KMS-11 (cell line): ENCODE measurements at regions not wholly inside any gene's neighbourhood (a gene's known extent, or its start where the extent isn't known, plus 50 kb on each side); places are given as distances from the start of the nearest gene placed in this dataset.

Source experiments
- H2AFZ ChIP-seq: fragments of 200-600 bp; sonication (generic); 2 replicates; pipeline ENCODE4 v1.6.1; 2016; ENCODE audit warnings: antibody characterized with exemption, mixed run types, low read depth
- H3K27ac ChIP-seq: fragments of 200-600 bp; sonication (generic); 2 replicates; pipeline ENCODE4 v1.6.1; 2016; ENCODE audit warnings: mild to moderate bottlenecking, mixed run types
- H3K27me3 ChIP-seq: fragments of 200-600 bp; sonication (generic); 2 replicates; pipeline ENCODE4 v1.6.1; 2017; ENCODE audit warnings: mild to moderate bottlenecking, low read depth, mixed run types, moderate library complexity; ENCODE audit not compliant: insufficient read depth
- H3K36me3 ChIP-seq: fragments of 200-600 bp; sonication (generic); 2 replicates; pipeline ENCODE4 v1.6.1; 2017; ENCODE audit warnings: mild to moderate bottlenecking, mixed run types; ENCODE audit not compliant: insufficient read depth
- H3K4me1 ChIP-seq: fragments of 200-600 bp; sonication (generic); 2 replicates; pipeline ENCODE4 v1.6.1; 2016; ENCODE audit warnings: mild to moderate bottlenecking, low read depth, mixed run types; ENCODE audit not compliant: poor library complexity, severe bottlenecking
- H3K4me2 ChIP-seq: fragments of 200-600 bp; sonication (generic); 2 replicates; pipeline ENCODE4 v1.7.0; 2016; ENCODE audit warnings: mild to moderate bottlenecking, mixed run types
- H3K4me3 ChIP-seq: fragments of 200-600 bp; sonication (generic); IDR thresholded peaks from 2 replicates; pipeline ENCODE4 v1.6.1; 2017; ENCODE audit warnings: low read depth, low read length, mixed read lengths; ENCODE audit not compliant: insufficient read depth
- H3K79me2 ChIP-seq: fragments of 200-600 bp; sonication (generic); 2 replicates; pipeline ENCODE4 v1.6.1; 2016; ENCODE audit warnings: low read depth, mixed run types; ENCODE audit not compliant: insufficient read depth
- H3K9ac ChIP-seq: fragments of 200-600 bp; sonication (generic); 2 replicates; pipeline ENCODE4 v1.6.1; 2016; ENCODE audit warnings: mild to moderate bottlenecking, mixed run types
- H4K20me1 ChIP-seq: fragments of 200-600 bp; sonication (generic); 2 replicates; pipeline ENCODE4 v1.6.1; 2016; ENCODE audit warnings: mild to moderate bottlenecking, mixed run types; ENCODE audit not compliant: insufficient read depth
- TF ChIP-seq, protein P1 (sequence below): fragments of 200-600 bp; sonication (generic); conservative IDR thresholded peaks from 2 replicates; pipeline ENCODE4 v1.6.1; 2017; ENCODE audit warnings: low read depth, mild to moderate bottlenecking, antibody characterized with exemption, low read length, moderate library complexity, mixed read lengths

DNA sequence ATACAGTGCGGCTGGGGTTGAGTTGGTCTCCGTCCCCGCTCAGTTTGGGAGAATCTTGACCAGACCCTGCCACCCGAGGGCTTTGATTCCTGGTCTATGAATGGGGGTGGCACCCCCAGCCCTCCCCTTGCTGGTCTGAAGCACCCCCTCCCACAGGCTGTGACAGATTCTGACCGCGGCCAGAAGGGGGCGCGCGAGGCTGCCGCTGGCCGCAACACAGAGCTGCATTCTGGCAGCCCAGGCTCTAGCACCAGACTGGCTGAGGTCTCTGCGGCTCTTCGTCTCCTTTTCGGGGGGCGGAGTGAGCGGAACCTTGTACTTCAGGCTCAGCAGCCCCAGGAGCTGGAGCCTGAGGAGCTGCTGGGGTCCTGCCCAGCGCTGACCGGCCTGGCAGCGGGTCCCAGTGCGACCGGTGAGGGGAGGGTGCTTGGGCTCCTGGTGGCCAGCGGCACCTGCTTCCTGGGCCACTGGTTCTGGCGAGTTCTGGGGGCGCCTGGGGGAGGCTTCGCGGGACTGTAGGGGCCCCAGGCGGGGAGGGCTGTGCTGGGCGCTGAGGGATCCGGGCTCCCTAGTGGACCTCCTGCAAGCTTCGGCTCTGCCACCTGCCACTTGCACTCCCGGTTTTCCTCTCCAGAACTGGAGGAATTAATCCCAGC is 1011.6 kb downstream of the KCNJ18 start:
- no peak overlapping the region for H3K4me2 ChIP-seq
- H2AFZ ChIP-seq, result no peak overlapping the region
- H3K4me1 ChIP-seq, result no peaks in the 10 kb centered on the region
- H3K27me3 ChIP-seq, result no peaks in the 10 kb centered on the region
- no peak overlapping the region for H3K27ac ChIP-seq
- H3K79me2 ChIP-seq, result no peaks in the 10 kb centered on the region
- no peaks in the 10 kb centered on the region for H4K20me1 ChIP-seq
- no peak overlapping the region for H3K9ac ChIP-seq
- H3K36me3 ChIP-seq, result no peaks in the 10 kb centered on the region
- H3K4me3 ChIP-seq, result no peak overlapping the region
- TF ChIP-seq, protein P1, sequence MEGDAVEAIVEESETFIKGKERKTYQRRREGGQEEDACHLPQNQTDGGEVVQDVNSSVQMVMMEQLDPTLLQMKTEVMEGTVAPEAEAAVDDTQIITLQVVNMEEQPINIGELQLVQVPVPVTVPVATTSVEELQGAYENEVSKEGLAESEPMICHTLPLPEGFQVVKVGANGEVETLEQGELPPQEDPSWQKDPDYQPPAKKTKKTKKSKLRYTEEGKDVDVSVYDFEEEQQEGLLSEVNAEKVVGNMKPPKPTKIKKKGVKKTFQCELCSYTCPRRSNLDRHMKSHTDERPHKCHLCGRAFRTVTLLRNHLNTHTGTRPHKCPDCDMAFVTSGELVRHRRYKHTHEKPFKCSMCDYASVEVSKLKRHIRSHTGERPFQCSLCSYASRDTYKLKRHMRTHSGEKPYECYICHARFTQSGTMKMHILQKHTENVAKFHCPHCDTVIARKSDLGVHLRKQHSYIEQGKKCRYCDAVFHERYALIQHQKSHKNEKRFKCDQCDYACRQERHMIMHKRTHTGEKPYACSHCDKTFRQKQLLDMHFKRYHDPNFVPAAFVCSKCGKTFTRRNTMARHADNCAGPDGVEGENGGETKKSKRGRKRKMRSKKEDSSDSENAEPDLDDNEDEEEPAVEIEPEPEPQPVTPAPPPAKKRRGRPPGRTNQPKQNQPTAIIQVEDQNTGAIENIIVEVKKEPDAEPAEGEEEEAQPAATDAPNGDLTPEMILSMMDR, result no peak

DNA sequence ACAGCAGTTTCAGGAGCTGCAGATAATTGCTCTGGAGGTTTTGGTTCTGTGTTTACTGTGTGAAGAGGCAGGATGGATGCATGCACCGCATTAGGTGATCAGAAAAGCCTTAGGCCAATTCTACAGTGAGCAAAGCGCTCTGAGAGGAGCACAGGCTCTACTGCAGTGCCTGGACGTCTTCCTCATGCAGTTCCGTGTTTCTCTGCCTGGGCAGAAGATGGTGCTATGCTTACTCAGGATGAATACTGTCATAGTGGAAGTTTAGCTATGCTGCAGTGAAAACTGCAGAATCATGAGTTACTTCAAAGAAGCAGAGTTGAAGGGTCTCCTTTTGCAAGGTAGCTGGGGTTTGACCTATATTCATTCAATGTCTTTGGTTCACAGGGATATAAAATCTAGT is 1012.4 kb downstream of the KCNJ18 start:
- Histone ChIP-seq H3K36me3 (no peaks in the 10 kb centered on the region), H3K4me3 (no peak overlapping the region), H3K79me2 (no peaks in the 10 kb centered on the region), H3K9ac (no peak overlapping the region), H2AFZ (no peak overlapping the region), H3K27ac (no peak overlapping the region), H3K4me2 (no peak overlapping the region), H3K4me1 (no peaks in the 10 kb centered on the region), H4K20me1 (no peaks in the 10 kb centered on the region), H3K27me3 (no peaks in the 10 kb centered on the region)
- TF ChIP-seq, protein P1, result no peak

DNA sequence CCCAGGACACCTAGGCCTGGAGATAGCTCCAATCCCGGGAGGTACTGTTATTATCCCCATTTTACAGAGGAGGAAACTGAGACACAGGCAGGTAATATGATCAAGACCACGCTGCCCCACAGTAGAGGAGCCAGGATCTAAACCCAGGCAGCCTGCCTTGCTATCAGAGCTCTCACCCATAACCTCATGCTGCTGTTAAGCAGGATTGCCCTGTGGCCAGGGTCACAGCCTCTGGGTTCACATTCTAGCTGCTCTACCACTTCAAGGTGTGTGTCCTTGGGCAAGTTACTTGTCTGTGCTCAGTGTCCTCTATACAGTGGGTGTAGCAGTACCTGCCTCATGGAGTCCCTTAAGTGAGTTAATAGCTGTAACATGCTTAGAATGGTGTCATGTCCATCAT is 1015.3 kb downstream of the KCNJ18 start:
- H3K4me3 ChIP-seq, result no peak overlapping the region
- H3K4me2 ChIP-seq, result no peak overlapping the region
- no peaks in the 10 kb centered on the region for H4K20me1 ChIP-seq
- TF ChIP-seq, protein P1, result no peak
- H3K27me3 ChIP-seq, result no peaks in the 10 kb centered on the region
- no peak overlapping the region for H3K9ac ChIP-seq
- no peak overlapping the region for H2AFZ ChIP-seq
- no peaks in the 10 kb centered on the region for H3K79me2 ChIP-seq
- H3K27ac ChIP-seq, result no peak overlapping the region
- no peaks in the 10 kb centered on the region for H3K36me3 ChIP-seq
- H3K4me1 ChIP-seq, result no peaks in the 10 kb centered on the region

DNA sequence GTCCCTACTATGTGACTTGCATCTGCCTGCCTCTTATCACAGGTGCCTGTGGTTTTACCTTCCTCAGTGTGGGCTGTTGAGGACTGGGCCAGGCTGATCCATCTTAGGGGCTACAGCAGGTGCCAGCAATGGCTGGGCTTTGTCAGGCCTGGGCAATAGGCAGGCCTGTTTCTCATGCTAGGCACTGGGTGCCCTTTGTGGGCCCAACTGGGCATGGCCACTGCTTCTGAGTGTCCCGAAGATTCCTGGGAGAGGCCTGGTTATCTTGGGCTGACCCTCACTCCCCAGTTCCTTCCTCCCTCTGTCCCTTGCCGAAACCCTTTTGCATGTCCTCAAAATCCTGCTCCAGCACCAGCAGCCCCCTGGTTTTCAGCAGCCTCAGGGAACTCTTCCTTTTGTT is 1024.9 kb downstream of the KCNJ18 start:
- H4K20me1 ChIP-seq, result no peaks in the 10 kb centered on the region
- TF ChIP-seq, protein P1, result no peak

More for the DNA sequence above, 1024.9 kb downstream of the KCNJ18 start:
- H3K4me3 ChIP-seq, result no peak overlapping the region
- H3K4me1 ChIP-seq, result no peaks in the 10 kb centered on the region
- no peak overlapping the region for H2AFZ ChIP-seq
- H3K27ac ChIP-seq, result no peak overlapping the region
- no peak overlapping the region for H3K4me2 ChIP-seq
- no peak overlapping the region for H3K9ac ChIP-seq
- H3K27me3 ChIP-seq, result no peaks in the 10 kb centered on the region
- H3K36me3 ChIP-seq, result no peaks in the 10 kb centered on the region
- no peaks in the 10 kb centered on the region for H3K79me2 ChIP-seq
